ENCODE measurements at regions not wholly inside any gene's neighbourhood (a gene's known extent, or its start where the extent isn't known, plus 50 kb on each side); places are given as distances from the start of the nearest gene placed in this dataset.
"Not testable (repeated sequence)": the region's sequence is repeated elsewhere in the genome, so short reads cannot be mapped to it uniquely, and the experiment has no call there.

DNA sequence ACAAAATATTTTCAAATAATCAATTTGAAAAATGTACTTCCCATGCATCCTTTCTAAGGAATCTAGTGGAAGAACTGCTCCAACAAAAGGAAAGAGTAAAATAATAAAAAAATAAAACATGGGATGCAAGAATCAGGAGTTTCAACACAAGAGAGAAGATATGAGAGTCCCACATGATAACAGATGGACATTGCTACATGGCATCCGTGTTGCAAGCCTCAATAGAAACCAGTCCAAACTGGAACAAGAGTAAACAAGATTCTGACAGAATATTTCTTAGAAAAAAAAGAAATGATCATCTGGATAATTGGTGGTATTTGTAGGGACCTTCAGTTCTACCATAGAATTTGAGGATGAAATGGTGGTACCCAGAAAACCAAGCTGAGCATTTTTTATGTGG, 186.8 kb downstream of the FRK start:
- Histone ChIP-seq H3K4me3 (no peak overlapping the region), H3K9me3 (ENCODE audit: low read depth, low read length) (no peaks in the 10 kb centered on the region), H3K9ac (ENCODE audit: insufficient read length) (no peak overlapping the region), H3K27ac (no peak overlapping the region), H3K36me3 (ENCODE audit: insufficient read depth, low read length) (no peaks in the 10 kb centered on the region)
- DNase-seq (ENCODE audit: low read depth, low spot score): no peak
- TF ChIP-seq POLR2AphosphoS5 (IDR thresholded peaks at IDR 0.05; ENCODE audit: borderline replicate concordance, low read depth, low read length) (no peak), EZH2 (IDR thresholded peaks at IDR 0.05) (no peak), FOXP2 (optimal IDR thresholded peaks at IDR 0.05; ENCODE audit: control extremely low read depth, extremely low read length, insufficient read depth) (no peak)

DNA sequence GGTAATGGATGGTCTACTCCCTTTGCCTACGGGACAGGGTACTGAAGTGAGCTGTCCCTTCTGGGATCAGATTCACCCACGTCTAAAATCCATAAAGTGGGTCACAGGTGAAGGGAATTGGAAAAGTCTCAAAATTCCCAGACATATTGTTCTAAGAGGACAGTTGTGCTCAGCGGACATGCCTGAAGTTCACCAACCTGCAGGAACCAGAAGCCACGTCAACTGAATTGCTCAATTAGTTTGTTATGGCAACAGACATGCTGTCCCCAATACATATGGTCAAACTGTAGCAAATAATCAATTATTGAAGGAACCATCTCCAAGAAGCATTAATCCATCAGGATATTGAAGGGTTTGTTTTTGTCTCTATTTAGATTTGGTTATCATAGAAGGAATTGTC, 190.2 kb downstream of the FRK start:
- Histone ChIP-seq H3K36me3 (ENCODE audit: insufficient read depth, low read length) (no peaks in the 10 kb centered on the region), H3K4me3 (no peak overlapping the region), H3K27ac (no peak overlapping the region), H3K9me3 (ENCODE audit: low read depth, low read length) (no peaks in the 10 kb centered on the region), H3K9ac (ENCODE audit: insufficient read length) (no peak overlapping the region)
- DNase-seq (ENCODE audit: low read depth, low spot score): no peak
- no peak for TF ChIP-seq POLR2AphosphoS5 (IDR thresholded peaks at IDR 0.05; ENCODE audit: borderline replicate concordance, low read depth, low read length)
- TF ChIP-seq FOXP2 (optimal IDR thresholded peaks at IDR 0.05; ENCODE audit: control extremely low read depth, extremely low read length, insufficient read depth): no peak
- TF ChIP-seq EZH2 (IDR thresholded peaks at IDR 0.05): no peak

DNA sequence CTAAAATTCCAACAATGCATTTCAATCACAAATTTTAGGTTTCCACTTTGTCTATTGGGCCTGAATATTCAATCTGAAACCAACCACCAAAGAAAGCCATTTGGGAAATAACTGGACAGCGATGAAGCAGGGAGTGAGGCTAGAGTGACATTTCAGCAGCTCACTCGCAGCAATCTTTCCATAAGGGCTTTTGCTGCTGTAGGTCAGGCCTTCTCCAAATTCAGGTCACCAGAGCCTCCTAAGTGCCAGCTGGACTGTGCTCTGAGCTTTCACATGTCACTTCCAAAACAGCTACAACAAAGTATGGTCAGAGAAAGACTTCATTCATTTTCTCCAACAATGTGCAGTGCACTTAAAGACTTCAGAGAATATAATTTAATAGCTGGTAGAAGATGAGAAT, 194.8 kb downstream of the FRK start:
- H3K9ac ChIP-seq (ENCODE audit: insufficient read length): no peak overlapping the region
- no peak overlapping the region for H3K27ac ChIP-seq
- TF ChIP-seq FOXP2 (optimal IDR thresholded peaks at IDR 0.05; ENCODE audit: control extremely low read depth, extremely low read length, insufficient read depth) (no peak), EZH2 (IDR thresholded peaks at IDR 0.05) (no peak), POLR2AphosphoS5 (IDR thresholded peaks at IDR 0.05; ENCODE audit: borderline replicate concordance, low read depth, low read length) (no peak)
- H3K9me3 ChIP-seq (ENCODE audit: low read depth, low read length): no peaks in the 10 kb centered on the region
- no peak for DNase-seq (ENCODE audit: low read depth, low spot score)
- H3K4me3 ChIP-seq: no peak overlapping the region
- no peaks in the 10 kb centered on the region for H3K36me3 ChIP-seq (ENCODE audit: insufficient read depth, low read length)

DNA sequence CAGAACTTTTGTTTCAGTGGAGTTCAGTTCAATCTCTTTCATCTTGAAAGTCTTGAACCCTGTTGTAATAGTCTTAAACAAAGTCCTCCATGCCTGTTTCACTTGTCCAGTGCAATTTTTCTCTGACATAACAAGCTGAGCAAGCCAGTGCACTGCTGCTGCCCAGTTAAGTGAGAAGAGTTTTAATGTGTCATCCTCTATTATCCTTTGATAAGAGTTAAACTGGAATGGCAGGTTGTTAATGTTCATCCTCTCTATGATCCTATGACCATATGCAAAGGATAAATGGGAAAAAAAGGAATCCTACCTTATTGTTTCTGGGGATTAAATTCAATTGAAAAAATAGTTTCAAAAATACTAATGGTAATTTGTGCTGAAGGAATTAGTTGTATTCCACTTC, 197.5 kb downstream of the FRK start:
- TF ChIP-seq FOXP2 (optimal IDR thresholded peaks at IDR 0.05; ENCODE audit: control extremely low read depth, extremely low read length, insufficient read depth): no peak
- TF ChIP-seq EZH2 (IDR thresholded peaks at IDR 0.05): no peak
- no peak for TF ChIP-seq POLR2AphosphoS5 (IDR thresholded peaks at IDR 0.05; ENCODE audit: borderline replicate concordance, low read depth, low read length)
- H3K9me3 ChIP-seq (ENCODE audit: low read depth, low read length): no peaks in the 10 kb centered on the region
- H3K4me3 ChIP-seq: no peak overlapping the region
- H3K27ac ChIP-seq: no peak overlapping the region
- DNase-seq (ENCODE audit: low read depth, low spot score): no peak
- H3K36me3 ChIP-seq (ENCODE audit: insufficient read depth, low read length): no peaks in the 10 kb centered on the region
- H3K9ac ChIP-seq (ENCODE audit: insufficient read length): no peak overlapping the region

DNA sequence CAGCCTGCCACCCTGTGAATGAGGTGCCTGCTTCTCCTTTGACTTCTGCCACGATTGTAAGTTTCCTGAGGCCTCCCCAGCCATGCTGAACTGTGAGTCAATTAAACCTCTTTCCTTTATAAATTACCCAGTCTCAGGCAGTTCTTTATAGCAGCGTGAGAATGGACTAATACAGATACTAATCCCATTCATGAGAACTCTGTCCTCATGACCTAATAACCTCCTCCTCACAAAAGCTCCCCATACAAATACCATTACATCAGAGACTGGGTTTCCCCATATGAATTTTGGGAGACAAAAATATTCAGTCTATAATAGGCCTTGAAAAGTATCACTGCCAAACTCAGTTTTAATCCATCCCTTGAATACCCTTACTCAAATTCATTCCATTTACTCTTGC, 199.0 kb downstream of the FRK start:
- not testable (repeated sequence) for H3K9me3 ChIP-seq (ENCODE audit: low read depth, low read length); H3K4me3 ChIP-seq; H3K36me3 ChIP-seq (ENCODE audit: insufficient read depth, low read length); DNase-seq (ENCODE audit: low read depth, low spot score); H3K9ac ChIP-seq (ENCODE audit: insufficient read length); H3K27ac ChIP-seq

DNA sequence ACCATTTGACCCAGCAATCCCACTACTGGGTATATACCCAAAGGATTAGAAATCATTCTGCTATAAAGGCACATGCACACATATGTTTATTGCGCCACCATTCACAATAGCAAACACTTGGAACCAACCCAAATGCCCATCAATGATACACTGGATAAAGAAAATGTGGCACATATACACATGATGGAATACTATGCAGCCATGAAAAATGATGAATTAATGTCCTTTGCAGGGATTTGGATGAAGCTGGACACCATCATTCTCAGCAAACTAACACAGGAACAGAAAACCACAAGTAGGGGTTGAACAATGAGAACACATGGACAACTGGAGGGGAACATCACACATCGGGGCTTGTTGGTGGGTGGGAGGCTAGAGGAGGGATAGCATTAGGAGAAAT, 201.1 kb downstream of the FRK start:
- not testable (repeated sequence) for H3K4me3 ChIP-seq; H3K27ac ChIP-seq; H3K9ac ChIP-seq (ENCODE audit: insufficient read length); DNase-seq (ENCODE audit: low read depth, low spot score); H3K36me3 ChIP-seq (ENCODE audit: insufficient read depth, low read length); H3K9me3 ChIP-seq (ENCODE audit: low read depth, low read length)

DNA sequence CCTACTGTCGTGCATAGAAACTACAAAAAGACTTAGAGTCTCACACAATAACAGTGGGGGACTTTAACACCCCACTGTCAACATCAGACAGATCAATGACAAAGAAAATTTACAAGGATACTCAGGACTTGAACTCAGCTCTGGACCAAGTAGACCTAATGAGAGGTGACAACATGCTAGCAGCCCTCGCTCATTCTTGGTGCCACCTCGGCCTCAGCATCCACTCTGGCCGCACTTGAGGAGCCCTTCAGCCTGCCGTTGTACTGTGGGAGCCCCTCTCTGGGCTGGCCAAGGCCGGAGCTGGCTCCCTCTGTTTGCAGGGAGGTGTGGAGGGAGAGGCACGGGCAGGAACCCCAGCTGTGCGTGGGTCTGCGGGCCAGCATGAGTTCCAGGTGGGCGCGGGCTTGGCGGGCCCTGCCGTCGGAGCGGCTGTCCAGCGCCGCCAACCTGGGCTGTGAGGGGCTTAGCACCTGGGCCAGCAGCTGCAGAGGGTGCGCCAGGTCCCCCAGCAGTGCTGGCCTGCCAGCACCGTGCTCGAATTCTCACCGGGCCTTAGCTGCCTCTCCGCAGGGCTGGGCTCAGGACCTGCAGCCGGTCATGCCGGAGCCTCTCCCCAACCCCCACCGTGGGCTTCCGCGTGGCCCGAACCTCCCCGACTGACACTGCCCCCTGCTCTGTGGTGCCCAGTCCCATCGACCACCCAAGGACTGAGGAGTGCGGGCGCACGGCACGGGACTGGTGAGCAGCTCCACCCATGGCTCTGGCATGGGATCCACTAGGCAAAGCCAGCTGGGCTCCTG, 205.6 kb downstream of the FRK start:
- no peak overlapping the region for H3K9ac ChIP-seq (ENCODE audit: insufficient read length)
- TF ChIP-seq FOXP2 (optimal IDR thresholded peaks at IDR 0.05; ENCODE audit: control extremely low read depth, extremely low read length, insufficient read depth) (no peak), EZH2 (IDR thresholded peaks at IDR 0.05) (no peak), POLR2AphosphoS5 (IDR thresholded peaks at IDR 0.05; ENCODE audit: borderline replicate concordance, low read depth, low read length) (no peak)
- H3K27ac ChIP-seq: no peak overlapping the region
- no peaks in the 10 kb centered on the region for H3K9me3 ChIP-seq (ENCODE audit: low read depth, low read length)
- no peak for DNase-seq (ENCODE audit: low read depth, low spot score)
- no peak overlapping the region for H3K4me3 ChIP-seq
- H3K36me3 ChIP-seq (ENCODE audit: insufficient read depth, low read length): no peaks in the 10 kb centered on the region

DNA sequence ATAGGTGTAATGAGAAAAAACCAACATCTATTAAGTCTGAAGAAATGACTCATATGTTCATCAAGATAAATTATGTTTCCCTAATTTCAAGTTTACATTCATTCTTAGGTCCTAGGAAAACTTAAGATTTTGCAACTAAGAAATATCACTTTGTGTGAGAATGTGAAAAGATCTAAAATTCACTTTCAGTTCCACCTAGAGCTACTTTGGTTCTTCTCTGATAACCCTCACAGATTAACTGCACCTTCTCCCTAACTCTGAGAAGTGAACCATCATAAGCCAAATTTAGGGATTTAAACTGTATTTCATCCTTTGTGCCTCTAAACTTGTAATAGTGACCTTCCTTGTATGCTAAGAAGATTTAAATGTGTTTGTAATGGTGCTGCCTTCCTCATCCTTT, 213.0 kb downstream of the FRK start:
- no peak for TF ChIP-seq EZH2 (IDR thresholded peaks at IDR 0.05)
- no peak for TF ChIP-seq FOXP2 (optimal IDR thresholded peaks at IDR 0.05; ENCODE audit: control extremely low read depth, extremely low read length, insufficient read depth)
- no peak for TF ChIP-seq POLR2AphosphoS5 (IDR thresholded peaks at IDR 0.05; ENCODE audit: borderline replicate concordance, low read depth, low read length)

DNA sequence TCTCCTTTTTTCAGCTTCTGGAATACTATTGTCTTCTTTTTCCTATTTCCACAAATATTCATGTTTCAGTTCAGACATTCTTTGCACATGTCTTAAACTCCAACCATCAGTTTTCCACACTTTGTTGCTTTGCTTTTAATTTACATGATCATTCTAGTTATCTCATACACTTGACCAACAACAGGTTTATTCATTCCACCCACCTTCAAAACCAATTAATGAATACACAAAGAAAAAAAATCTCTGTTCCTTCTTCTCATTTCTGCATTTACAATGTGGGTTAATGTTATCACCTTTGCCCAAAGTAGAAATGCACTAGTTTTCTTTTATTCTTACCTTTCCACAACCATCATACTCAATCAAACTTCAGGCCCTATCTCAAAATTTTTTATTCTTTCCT, 216.7 kb downstream of the FRK start:
- H3K9ac ChIP-seq (ENCODE audit: insufficient read length): no peak overlapping the region
- H3K4me3 ChIP-seq: no peak overlapping the region
- no peak for TF ChIP-seq FOXP2 (optimal IDR thresholded peaks at IDR 0.05; ENCODE audit: control extremely low read depth, extremely low read length, insufficient read depth)
- no peak for TF ChIP-seq EZH2 (IDR thresholded peaks at IDR 0.05)
- TF ChIP-seq POLR2AphosphoS5 (IDR thresholded peaks at IDR 0.05; ENCODE audit: borderline replicate concordance, low read depth, low read length): no peak
- no peaks in the 10 kb centered on the region for H3K9me3 ChIP-seq (ENCODE audit: low read depth, low read length)
- H3K36me3 ChIP-seq (ENCODE audit: insufficient read depth, low read length): no peaks in the 10 kb centered on the region
- no peak overlapping the region for H3K27ac ChIP-seq
- DNase-seq (ENCODE audit: low read depth, low spot score): no peak

More for the DNA sequence above, 213.0 kb downstream of the FRK start:
- H3K27ac ChIP-seq: no peak overlapping the region
- H3K36me3 ChIP-seq (ENCODE audit: insufficient read depth, low read length): no peaks in the 10 kb centered on the region
- no peak overlapping the region for H3K4me3 ChIP-seq
- no peaks in the 10 kb centered on the region for H3K9me3 ChIP-seq (ENCODE audit: low read depth, low read length)
- DNase-seq (ENCODE audit: low read depth, low spot score): no peak
- H3K9ac ChIP-seq (ENCODE audit: insufficient read length): no peak overlapping the region

Data from SK-N-MC (cell line).